Glutamatergic neuron (in vitro differentiated cells): ENCODE measurements at regions not wholly inside any gene's neighbourhood (a gene's known extent, or its start where the extent isn't known, plus 50 kb on each side); places are given as distances from the start of the nearest gene placed in this dataset.

Source experiments
- DNase-seq: peaks from one replicate; pipeline ENCODE4 v3.0.0; 2022
- H3K27ac Mint-ChIP-seq: one replicate; pipeline ENCODE4 v1.8.0; 2020; ENCODE audit warnings: mild to moderate bottlenecking, mixed read lengths, inconsistent platforms; ENCODE audit not compliant: unreplicated experiment
- H3K27me3 Mint-ChIP-seq: one replicate; pipeline ENCODE4 v1.8.0; 2020; ENCODE audit warnings: mild to moderate bottlenecking, moderate library complexity, mixed read lengths, inconsistent platforms; ENCODE audit not compliant: unreplicated experiment
- H3K36me3 Mint-ChIP-seq: one replicate; pipeline ENCODE4 v1.8.0; 2020; ENCODE audit warnings: mild to moderate bottlenecking, mixed read lengths, inconsistent platforms; ENCODE audit not compliant: unreplicated experiment
- H3K4me1 Mint-ChIP-seq: one replicate; pipeline ENCODE4 v1.8.0; 2020; ENCODE audit warnings: mild to moderate bottlenecking, low read depth, mixed read lengths, inconsistent platforms; ENCODE audit not compliant: unreplicated experiment
- H3K4me3 Mint-ChIP-seq: one replicate; pipeline ENCODE4 v1.8.0; 2020; ENCODE audit warnings: mild to moderate bottlenecking, mixed read lengths, inconsistent platforms; ENCODE audit not compliant: unreplicated experiment
- H3K9me3 Mint-ChIP-seq: one replicate; pipeline ENCODE4 v1.8.0; 2020; ENCODE audit warnings: mild to moderate bottlenecking, moderate library complexity, mixed read lengths, inconsistent platforms; ENCODE audit not compliant: unreplicated experiment
- CTCF ChIP-seq: fragments of 200-600 bp; sonication (generic); IDR thresholded peaks from one replicate; pipeline ENCODE4 v1.5.0; 2021; ENCODE audit not compliant: partially characterized antibody, unreplicated experiment

- DNase-seq = no peak
- no peak overlapping the region for H3K27ac Mint-ChIP-seq
- H3K36me3 Mint-ChIP-seq = peaks cover 5% of the 10 kb centered on the region
- peaks cover 7% of the 10 kb centered on the region for H3K4me1 Mint-ChIP-seq
- no peak overlapping the region for H3K4me3 Mint-ChIP-seq
- H3K9me3 Mint-ChIP-seq = no peaks in the 10 kb centered on the region
- H3K27me3 Mint-ChIP-seq = no peaks in the 10 kb centered on the region
- no peak for TF ChIP-seq CTCF
These were observed 251.1 kb downstream of the TRIB2 start for GRCh38 chr2:12967804-12968203.

- DNase-seq = no peak
- Mint-ChIP-seq H3K9me3 (no peaks in the 10 kb centered on the region), H3K27ac (no peak overlapping the region), H3K36me3 (peaks cover 6% of the 10 kb centered on the region), H3K27me3 (no peaks in the 10 kb centered on the region), H3K4me1 (peaks cover 7% of the 10 kb centered on the region), H3K4me3 (no peak overlapping the region)
- TF ChIP-seq CTCF = no peak
These were observed 251.7 kb downstream of the TRIB2 start for GRCh38 chr2:12968399-12968798.

- Mint-ChIP-seq H3K27me3 (no peaks in the 10 kb centered on the region), H3K9me3 (no peaks in the 10 kb centered on the region), H3K27ac (no peak overlapping the region), H3K4me1 (peaks cover 5% of the 10 kb centered on the region), H3K36me3 (peaks cover 6% of the 10 kb centered on the region), H3K4me3 (no peak overlapping the region)
- no peak for DNase-seq
- no peak for TF ChIP-seq CTCF
These were observed 254.1 kb downstream of the TRIB2 start for GRCh38 chr2:12970861-12971260.

GRCh38 chr2:12971581-12972365 is 255.0 kb downstream of the TRIB2 start:
- Mint-ChIP-seq H3K27ac (no peak overlapping the region), H3K4me1 (peaks cover 5% of the 10 kb centered on the region), H3K27me3 (no peaks in the 10 kb centered on the region), H3K4me3 (no peak overlapping the region), H3K36me3 (peaks cover 6% of the 10 kb centered on the region), H3K9me3 (no peaks in the 10 kb centered on the region)
- no peak for DNase-seq
- TF ChIP-seq CTCF = no peak

- Mint-ChIP-seq H3K4me1 (no peaks in the 10 kb centered on the region), H3K9me3 (no peaks in the 10 kb centered on the region), H3K27me3 (no peaks in the 10 kb centered on the region), H3K36me3 (no peaks in the 10 kb centered on the region), H3K4me3 (no peak overlapping the region), H3K27ac (no peak overlapping the region)
- no peak for DNase-seq
- TF ChIP-seq CTCF = no peak
These were observed 261.5 kb downstream of the TRIB2 start for GRCh38 chr2:12978066-12978835.
